ENCODE measurements at regions not wholly inside any gene's neighbourhood (a gene's known extent, or its start where the extent isn't known, plus 50 kb on each side); places are given as distances from the start of the nearest gene placed in this dataset.

GRCh38 chr9:106467865-106468164, 395.2 kb upstream of the ZNF462 start:
- TF ChIP-seq, protein P1, sequence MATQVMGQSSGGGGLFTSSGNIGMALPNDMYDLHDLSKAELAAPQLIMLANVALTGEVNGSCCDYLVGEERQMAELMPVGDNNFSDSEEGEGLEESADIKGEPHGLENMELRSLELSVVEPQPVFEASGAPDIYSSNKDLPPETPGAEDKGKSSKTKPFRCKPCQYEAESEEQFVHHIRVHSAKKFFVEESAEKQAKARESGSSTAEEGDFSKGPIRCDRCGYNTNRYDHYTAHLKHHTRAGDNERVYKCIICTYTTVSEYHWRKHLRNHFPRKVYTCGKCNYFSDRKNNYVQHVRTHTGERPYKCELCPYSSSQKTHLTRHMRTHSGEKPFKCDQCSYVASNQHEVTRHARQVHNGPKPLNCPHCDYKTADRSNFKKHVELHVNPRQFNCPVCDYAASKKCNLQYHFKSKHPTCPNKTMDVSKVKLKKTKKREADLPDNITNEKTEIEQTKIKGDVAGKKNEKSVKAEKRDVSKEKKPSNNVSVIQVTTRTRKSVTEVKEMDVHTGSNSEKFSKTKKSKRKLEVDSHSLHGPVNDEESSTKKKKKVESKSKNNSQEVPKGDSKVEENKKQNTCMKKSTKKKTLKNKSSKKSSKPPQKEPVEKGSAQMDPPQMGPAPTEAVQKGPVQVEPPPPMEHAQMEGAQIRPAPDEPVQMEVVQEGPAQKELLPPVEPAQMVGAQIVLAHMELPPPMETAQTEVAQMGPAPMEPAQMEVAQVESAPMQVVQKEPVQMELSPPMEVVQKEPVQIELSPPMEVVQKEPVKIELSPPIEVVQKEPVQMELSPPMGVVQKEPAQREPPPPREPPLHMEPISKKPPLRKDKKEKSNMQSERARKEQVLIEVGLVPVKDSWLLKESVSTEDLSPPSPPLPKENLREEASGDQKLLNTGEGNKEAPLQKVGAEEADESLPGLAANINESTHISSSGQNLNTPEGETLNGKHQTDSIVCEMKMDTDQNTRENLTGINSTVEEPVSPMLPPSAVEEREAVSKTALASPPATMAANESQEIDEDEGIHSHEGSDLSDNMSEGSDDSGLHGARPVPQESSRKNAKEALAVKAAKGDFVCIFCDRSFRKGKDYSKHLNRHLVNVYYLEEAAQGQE (IDR thresholded peaks at IDR 0.05; ENCODE audit: insufficient read depth in 1 of 2, low read depth in 2 of 2, low read length in 2 of 2), result no peak
- TF ChIP-seq POLR2AphosphoS5 (IDR thresholded peaks at IDR 0.05; ENCODE audit: low read depth, low read length) (no peak), SIN3A (IDR thresholded peaks at IDR 0.05; ENCODE audit: borderline replicate concordance, insufficient read depth, low read length) (no peak)

Measured in PFSK-1 (cell line).